ENCODE measurements at regions not wholly inside any gene's neighbourhood (a gene's known extent, or its start where the extent isn't known, plus 50 kb on each side); places are given as distances from the start of the nearest gene placed in this dataset.

- TF ChIP-seq ZNF768 (CRISPR knock-in tag; IDR thresholded peaks at IDR 0.05) (no peak), KAT8 (CRISPR knock-in tag; IDR thresholded peaks at IDR 0.05) (no peak), KDM5A (IDR thresholded peaks at IDR 0.05; ENCODE audit: borderline replicate concordance, low read length) (no peak)
Measured at GRCh38 chrX:40171513-40172400, 74.0 kb upstream of the BCOR start (continued).

- Histone ChIP-seq H3K9me3 (ENCODE audit: low read length) (no peaks in the 10 kb centered on the region), H3K4me3 (replicated peaks in 1 of 3; ENCODE audit: insufficient read depth in 1 of 3, low read depth in 2 of 3, low read length in 3 of 3) (no peak overlapping the region), H2AFZ (ENCODE audit: low read length) (no peak overlapping the region), H3K36me3 (replicated peaks in 1 of 2; ENCODE audit: control insufficient read depth in 1 of 2, insufficient read depth in 2 of 2, low read length in 2 of 2) (no peaks in the 10 kb centered on the region), H3K4me1 (ENCODE audit: insufficient read depth, low read length) (peaks cover 80% of the 10 kb centered on the region), H3K27ac (ENCODE audit: extremely low read length, insufficient read depth, low read length) (peak overlapping the region; percentile 40), H4K20me1 (ENCODE audit: insufficient read depth, low read length) (no peaks in the 10 kb centered on the region), H3K79me2 (ENCODE audit: insufficient read depth, low read length) (peaks cover 13% of the 10 kb centered on the region), H3K9ac (ENCODE audit: insufficient read depth, low read depth, low read length) (no peak overlapping the region), H3K4me2 (ENCODE audit: low read depth, low read length) (no peak overlapping the region), H3K27me3 (ENCODE audit: control insufficient read depth in 1 of 2, insufficient read depth in 2 of 2, low read length in 2 of 2) (no peaks in the 10 kb centered on the region)
- DNase-seq (ENCODE audit: low spot score): no peak
- no TSS peak for BruUV-seq (replicated peaks)
- TF ChIP-seq ZNF331 (CRISPR knock-in tag; IDR thresholded peaks at IDR 0.05): no peak
- no peak for TF ChIP-seq FOXO4 (CRISPR knock-in tag; conservative IDR thresholded peaks at IDR 0.05)
- no peak for TF ChIP-seq NR1H2 (CRISPR knock-in tag; IDR thresholded peaks at IDR 0.05; ENCODE audit: borderline replicate concordance, low read depth)
- no peak for TF ChIP-seq ZNF780A (CRISPR knock-in tag; IDR thresholded peaks at IDR 0.05)
- no peak for TF ChIP-seq ZBTB7B (CRISPR knock-in tag; IDR thresholded peaks at IDR 0.05)
- TF ChIP-seq ZNF883 (CRISPR knock-in tag; IDR thresholded peaks at IDR 0.05; ENCODE audit: not compliant biosample characterization): no peak
- TF ChIP-seq HBP1 (CRISPR knock-in tag; IDR thresholded peaks at IDR 0.05; ENCODE audit: low read depth): no peak
- no peak for TF ChIP-seq NFE2L2 (IDR thresholded peaks at IDR 0.05; ENCODE audit: low read length)
- TF ChIP-seq ZNF569 (CRISPR knock-in tag; IDR thresholded peaks at IDR 0.05; ENCODE audit: borderline replicate concordance): no peak
- TF ChIP-seq ZNF687 (CRISPR knock-in tag; IDR thresholded peaks at IDR 0.05): no peak
- no peak for TF ChIP-seq PCBP1 (IDR thresholded peaks at IDR 0.05; ENCODE audit: borderline replicate concordance, low read depth, low read length)
- TF ChIP-seq MAFF (IDR thresholded peaks at IDR 0.05; ENCODE audit: low read depth, low read length): no peak
- POLR2A ChIA-PET: no interaction called here
- CTCF ChIA-PET (ENCODE audit: low intra/inter-chr PET ratio, low total read pairs): no interaction called here
- in situ Hi-C loops (cut with HindIII; ENCODE audit: extremely low pct_ligation_motif_present, low pct_unique_long_range_greater_than_20kb) (no loop called here), intact Hi-C loops (cut with micrococcal nuclease; ENCODE audit: unreplicated experiment) (loop anchor here (5.0 kb wide), 2 partner anchors 89 to 96 kb away; no protein-coding TSS in a partner anchor)
- no peak for FAIRE-seq
- WGBS (ENCODE audit: low lambda C conversion rate): 66% methylated on average over 9 of the region's 17 CpGs
- ATAC-seq: no peak
Measured at GRCh38 chrX:40170830-40171512, 73.2 kb upstream of the BCOR start.

Measured in HepG2 (cell line).